ENCODE measurements at regions not wholly inside any gene's neighbourhood (a gene's known extent, or its start where the extent isn't known, plus 50 kb on each side); places are given as distances from the start of the nearest gene placed in this dataset.

GRCh38 chr18:73900106-73900835 is 247.4 kb downstream of the FBXO15 start:
- in situ Hi-C loops (cut with MboI; ENCODE audit: low sequenced_read_pairs, unreplicated experiment): no loop called here
- no peak for DNase-seq (ENCODE audit: low spot score)
- no peak for TF ChIP-seq CTCF (IDR thresholded peaks at IDR 0.05; ENCODE audit: borderline replicate concordance, control extremely low read depth, extremely low read depth, insufficient read depth, missing control alignments)

GRCh38 chr18:73897517-73897916 is 250.1 kb downstream of the FBXO15 start:
- in situ Hi-C loops (cut with MboI; ENCODE audit: low sequenced_read_pairs, unreplicated experiment): no loop called here
- DNase-seq (ENCODE audit: low spot score): no peak
- TF ChIP-seq CTCF (IDR thresholded peaks at IDR 0.05; ENCODE audit: borderline replicate concordance, control extremely low read depth, extremely low read depth, insufficient read depth, missing control alignments): no peak

DNA sequence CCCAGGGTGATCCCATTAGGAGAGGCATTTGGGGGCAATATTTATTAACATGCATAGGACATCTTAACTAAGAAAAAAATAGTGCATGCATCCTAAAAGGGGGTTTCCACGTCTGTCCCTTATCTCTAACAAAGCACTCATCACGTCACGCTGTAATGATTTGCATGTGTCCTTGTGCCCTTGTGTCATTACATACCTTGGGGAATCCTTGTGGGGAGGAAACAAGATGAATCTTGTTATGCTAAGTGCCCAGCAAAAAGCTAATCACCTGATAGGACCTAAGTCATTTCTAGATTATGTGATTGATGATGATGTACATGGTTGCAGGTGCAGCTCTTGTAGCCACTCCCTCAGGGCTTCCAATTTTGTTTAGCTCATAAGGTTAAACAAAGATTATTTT is 250.9 kb downstream of the FBXO15 start:
- DNase-seq (ENCODE audit: low spot score): peak; percentile 10
- TF ChIP-seq CTCF (IDR thresholded peaks at IDR 0.05; ENCODE audit: borderline replicate concordance, control extremely low read depth, extremely low read depth, insufficient read depth, missing control alignments): no peak
- in situ Hi-C loops (cut with MboI; ENCODE audit: low sequenced_read_pairs, unreplicated experiment): no loop called here

DNA sequence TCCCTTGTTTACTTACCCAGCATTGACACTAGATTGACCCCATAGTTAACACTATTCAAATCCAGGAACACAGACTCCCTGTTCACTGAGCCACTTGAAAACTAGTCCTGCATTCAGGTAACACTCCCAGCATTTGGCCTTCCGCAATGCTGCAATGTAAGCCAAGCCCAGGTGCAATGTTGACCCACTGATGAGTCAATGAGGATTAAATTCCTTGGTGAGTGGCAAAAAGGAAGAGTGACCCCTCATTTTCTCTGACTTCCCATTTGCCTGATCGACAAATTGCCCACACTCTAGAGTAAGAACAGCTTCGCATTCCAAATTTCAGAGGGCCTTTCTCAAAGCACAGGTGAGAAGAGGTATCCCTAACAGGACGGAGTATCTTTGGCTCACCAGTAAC is 251.9 kb downstream of the FBXO15 start:
- in situ Hi-C loops (cut with MboI; ENCODE audit: low sequenced_read_pairs, unreplicated experiment): no loop called here
- no peak for DNase-seq (ENCODE audit: low spot score)
- no peak for TF ChIP-seq CTCF (IDR thresholded peaks at IDR 0.05; ENCODE audit: borderline replicate concordance, control extremely low read depth, extremely low read depth, insufficient read depth, missing control alignments)

- no peak for TF ChIP-seq CTCF (IDR thresholded peaks at IDR 0.05; ENCODE audit: borderline replicate concordance, control extremely low read depth, extremely low read depth, insufficient read depth, missing control alignments)
- in situ Hi-C loops (cut with MboI; ENCODE audit: low sequenced_read_pairs, unreplicated experiment): no loop called here
- no peak for DNase-seq (ENCODE audit: low spot score)
Measured at GRCh38 chr18:73893880-73894279, 253.8 kb downstream of the FBXO15 start.

GRCh38 chr18:73891572-73892421 is 255.8 kb downstream of the FBXO15 start:
- in situ Hi-C loops (cut with MboI; ENCODE audit: low sequenced_read_pairs, unreplicated experiment): no loop called here
- DNase-seq (ENCODE audit: low spot score): peak; percentile 17
- no peak for TF ChIP-seq CTCF (IDR thresholded peaks at IDR 0.05; ENCODE audit: borderline replicate concordance, control extremely low read depth, extremely low read depth, insufficient read depth, missing control alignments)

Data from GM13976 (cell line).